MM.1S (cell line): ENCODE measurements at regions not wholly inside any gene's neighbourhood (a gene's known extent, or its start where the extent isn't known, plus 50 kb on each side); places are given as distances from the start of the nearest gene placed in this dataset.

Experiments
- DNase-seq: peaks from one replicate; pipeline ENCODE4 v3.0.0-alpha.2; 2015
- H2AFZ ChIP-seq: fragments of 300-600 bp; sonication (generic); 2 replicates; pipeline ENCODE4 v1.6.0; 2016; ENCODE audit warnings: antibody characterized with exemption, low read length
- H3F3A ChIP-seq: fragments of 300-600 bp; sonication (generic); 2 replicates; pipeline ENCODE4 v1.6.1; 2016; ENCODE audit warnings: mild to moderate bottlenecking, antibody characterized with exemption, low read length, moderate library complexity, mixed read lengths; ENCODE audit not compliant: insufficient read depth
- H3K27ac ChIP-seq: fragments of 300-600 bp; sonication (generic); 2 replicates; pipeline ENCODE4 v1.5.1; 2016; ENCODE audit warnings: mild to moderate bottlenecking, low read length
- H3K27me3 ChIP-seq: fragments of 300-600 bp; sonication (generic); replicated peaks from 2 replicates; pipeline ENCODE4 v1.6.0; 2016; ENCODE audit warnings: low read length; ENCODE audit not compliant: insufficient read depth
- H3K36me3 ChIP-seq: fragments of 300-600 bp; sonication (generic); replicated peaks from 2 replicates; pipeline ENCODE4 v1.6.1; 2016; ENCODE audit warnings: mild to moderate bottlenecking, low read length, mixed read lengths; ENCODE audit not compliant: insufficient read depth
- H3K4me1 ChIP-seq: fragments of 300-600 bp; sonication (generic); 2 replicates; pipeline ENCODE4 v1.6.1; 2016; ENCODE audit warnings: low read length, mixed read lengths
- H3K4me2 ChIP-seq: fragments of 300-600 bp; sonication (generic); 2 replicates; pipeline ENCODE4 v1.6.0; 2016; ENCODE audit warnings: low read depth, low read length
- H3K4me3 ChIP-seq: fragments of 300-600 bp; sonication (generic); 2 replicates; pipeline ENCODE4 v1.5.1; 2016; ENCODE audit warnings: low read length, mixed read lengths
- H3K79me2 ChIP-seq: fragments of 300-600 bp; sonication (generic); 2 replicates; pipeline ENCODE4 v1.6.1; 2016; ENCODE audit warnings: mixed run types, low read length, mixed read lengths
- H3K9ac ChIP-seq: fragments of 300-600 bp; sonication (generic); 2 replicates; pipeline ENCODE4 v1.6.1; 2016; ENCODE audit warnings: low read length, mixed read lengths
- H3K9me2 ChIP-seq: fragments of 300-600 bp; sonication (generic); replicated peaks from 2 replicates; pipeline ENCODE4 v1.6.1; 2016; ENCODE audit warnings: mild to moderate bottlenecking, low read length, mixed read lengths; ENCODE audit not compliant: insufficient read depth
- H3K9me3 ChIP-seq: fragments of 300-600 bp; sonication (generic); replicated peaks from 2 replicates; pipeline ENCODE4 v1.6.1; 2016; ENCODE audit warnings: mild to moderate bottlenecking, low read length, mixed read lengths; ENCODE audit not compliant: insufficient read depth
- H4K20me1 ChIP-seq: fragments of 300-600 bp; sonication (generic); 2 replicates; pipeline ENCODE4 v1.6.1; 2016; ENCODE audit warnings: mild to moderate bottlenecking, low read length, moderate library complexity, mixed read lengths; ENCODE audit not compliant: insufficient read depth
- EZH2 ChIP-seq: fragments of 300-600 bp; sonication (generic); optimal IDR thresholded peaks from 2 replicates; pipeline ENCODE3; 2017; ENCODE audit warnings: low read depth, mild to moderate bottlenecking, antibody characterized with exemption, low read length, mixed read lengths
- EZH2phosphoT487 ChIP-seq: fragments of 300-600 bp; sonication (generic); IDR thresholded peaks from 2 replicates; pipeline ENCODE4 v1.6.1; 2018; ENCODE audit warnings: antibody characterized with exemption, low read length
- TF ChIP-seq, protein P1 (sequence below): fragments of 300-600 bp; sonication (generic); IDR thresholded peaks from 2 replicates; pipeline ENCODE4 v1.5.1; 2016; ENCODE audit warnings: antibody characterized with exemption, low read length, mixed read lengths

DNA sequence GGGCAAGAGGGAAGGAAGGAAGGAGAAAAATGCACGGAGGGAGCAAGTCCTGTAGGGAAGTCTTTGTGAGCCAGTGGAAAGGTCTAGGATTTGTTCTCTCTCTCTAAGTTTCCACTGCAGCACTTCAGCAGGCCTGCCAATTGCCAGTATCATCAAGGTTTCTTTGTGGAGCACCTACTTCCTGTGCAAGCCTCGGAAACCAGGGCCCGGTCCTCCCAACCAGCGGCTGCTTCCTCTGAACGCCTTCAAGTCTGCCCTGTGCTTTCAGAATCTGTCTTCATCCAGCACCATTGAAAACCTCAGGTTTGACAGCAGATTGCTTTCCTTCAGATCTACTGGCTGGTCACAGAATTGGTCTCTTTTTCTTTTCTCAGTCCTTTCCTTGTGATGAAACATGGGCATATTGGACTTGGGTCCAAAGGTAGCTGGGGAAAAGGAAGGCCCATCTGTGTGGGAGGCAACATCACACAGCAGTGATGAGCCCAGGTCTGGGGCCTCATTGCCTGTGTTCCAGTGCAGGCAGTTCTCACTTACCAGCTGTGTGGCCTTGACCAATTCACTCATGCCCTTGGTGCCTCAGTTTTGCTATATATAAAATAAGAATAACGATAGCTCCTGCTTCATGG, 144.5 kb downstream of the SEC16B start:
- H3K9ac ChIP-seq = peak overlapping the region; percentile 57
- H3K4me2 ChIP-seq = peak overlapping the region; percentile 56
- no peaks in the 10 kb centered on the region for H3K36me3 ChIP-seq
- no peaks in the 10 kb centered on the region for H4K20me1 ChIP-seq
- H3K79me2 ChIP-seq = no peaks in the 10 kb centered on the region
- H3K4me3 ChIP-seq = peak overlapping the region; percentile 5; the same call in 1 of the 2 replicates
- peak overlapping the region; percentile 57 for H2AFZ ChIP-seq
- peaks cover 37% of the 10 kb centered on the region for H3K4me1 ChIP-seq
- H3K9me2 ChIP-seq = no peaks in the 10 kb centered on the region
- peaks cover 20% of the 10 kb centered on the region for H3F3A ChIP-seq
- no peaks in the 10 kb centered on the region for H3K27me3 ChIP-seq
- peak; percentile 74 for DNase-seq
- TF ChIP-seq EZH2 (no peak), EZH2phosphoT487 (no peak)
- TF ChIP-seq, protein P1, sequence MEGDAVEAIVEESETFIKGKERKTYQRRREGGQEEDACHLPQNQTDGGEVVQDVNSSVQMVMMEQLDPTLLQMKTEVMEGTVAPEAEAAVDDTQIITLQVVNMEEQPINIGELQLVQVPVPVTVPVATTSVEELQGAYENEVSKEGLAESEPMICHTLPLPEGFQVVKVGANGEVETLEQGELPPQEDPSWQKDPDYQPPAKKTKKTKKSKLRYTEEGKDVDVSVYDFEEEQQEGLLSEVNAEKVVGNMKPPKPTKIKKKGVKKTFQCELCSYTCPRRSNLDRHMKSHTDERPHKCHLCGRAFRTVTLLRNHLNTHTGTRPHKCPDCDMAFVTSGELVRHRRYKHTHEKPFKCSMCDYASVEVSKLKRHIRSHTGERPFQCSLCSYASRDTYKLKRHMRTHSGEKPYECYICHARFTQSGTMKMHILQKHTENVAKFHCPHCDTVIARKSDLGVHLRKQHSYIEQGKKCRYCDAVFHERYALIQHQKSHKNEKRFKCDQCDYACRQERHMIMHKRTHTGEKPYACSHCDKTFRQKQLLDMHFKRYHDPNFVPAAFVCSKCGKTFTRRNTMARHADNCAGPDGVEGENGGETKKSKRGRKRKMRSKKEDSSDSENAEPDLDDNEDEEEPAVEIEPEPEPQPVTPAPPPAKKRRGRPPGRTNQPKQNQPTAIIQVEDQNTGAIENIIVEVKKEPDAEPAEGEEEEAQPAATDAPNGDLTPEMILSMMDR = no peak
- no peaks in the 10 kb centered on the region for H3K9me3 ChIP-seq
- H3K27ac ChIP-seq = peak overlapping the region; percentile 85

DNA sequence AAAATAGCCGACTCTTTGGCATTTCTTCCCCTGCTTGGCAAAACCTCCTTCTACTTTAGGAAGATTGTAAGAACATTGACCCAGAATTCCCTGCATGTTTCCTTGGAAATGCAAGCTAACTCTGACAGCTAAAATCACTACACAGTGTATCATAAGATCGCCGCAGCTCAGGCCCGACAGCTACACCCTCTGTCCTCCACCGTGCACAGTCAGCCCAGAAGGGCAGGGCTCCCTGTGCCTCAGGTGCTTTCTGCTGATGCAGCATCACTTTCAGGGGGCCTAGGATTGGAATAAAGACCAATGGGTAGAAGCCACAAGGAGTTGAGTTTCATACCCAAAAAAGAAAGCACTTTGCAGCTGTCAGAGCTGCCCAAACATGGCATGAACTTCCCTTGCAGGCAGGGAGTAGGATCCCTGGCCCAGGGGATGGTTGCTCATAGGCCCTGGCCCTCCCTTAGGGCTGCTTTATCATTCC, 145.3 kb downstream of the SEC16B start:
- Histone ChIP-seq H3K9me3 (no peaks in the 10 kb centered on the region), H3F3A (peaks cover 20% of the 10 kb centered on the region), H3K27me3 (no peaks in the 10 kb centered on the region), H2AFZ (peak overlapping the region; percentile 57), H3K79me2 (no peaks in the 10 kb centered on the region), H3K4me3 (peak overlapping the region; percentile 5; the same call in 1 of the 2 replicates), H3K4me2 (peak overlapping the region; percentile 56), H3K9ac (peak overlapping the region; percentile 57), H3K36me3 (no peaks in the 10 kb centered on the region), H3K9me2 (no peaks in the 10 kb centered on the region), H3K27ac (peak overlapping the region; percentile 85), H4K20me1 (no peaks in the 10 kb centered on the region), H3K4me1 (peaks cover 39% of the 10 kb centered on the region)
- peak; percentile 97 for DNase-seq
- no peak for TF ChIP-seq EZH2
- TF ChIP-seq, protein P1 = no peak; the same call in 1 of the 2 replicates
- TF ChIP-seq EZH2phosphoT487 = no peak

DNA sequence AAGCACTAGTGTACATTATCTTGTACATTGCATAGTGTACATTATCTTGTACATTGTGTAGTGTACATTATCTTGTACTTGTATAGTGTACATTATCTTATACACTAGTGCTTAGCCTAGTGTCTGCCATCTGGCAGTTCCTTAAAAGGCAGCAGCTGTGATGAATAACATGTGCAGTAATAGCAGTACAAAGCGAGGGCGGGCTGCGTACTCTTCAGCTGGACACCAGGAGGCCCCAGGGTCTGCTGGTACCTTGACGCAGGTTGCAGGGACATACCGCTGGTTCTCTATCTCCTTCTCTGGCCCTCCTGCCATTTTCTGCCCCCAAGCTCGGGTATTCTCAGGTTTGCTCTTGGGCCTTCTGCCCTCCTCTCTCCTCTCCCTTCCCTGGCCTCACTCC, 149.6 kb downstream of the SEC16B start:
- no peaks in the 10 kb centered on the region for H3K9me2 ChIP-seq
- no peaks in the 10 kb centered on the region for H3K36me3 ChIP-seq
- DNase-seq = no peak
- no peaks in the 10 kb centered on the region for H3K79me2 ChIP-seq
- no peak overlapping the region for H2AFZ ChIP-seq
- H3K4me2 ChIP-seq = no peak overlapping the region
- peaks cover 55% of the 10 kb centered on the region for H3K4me1 ChIP-seq
- H3K27ac ChIP-seq = no peak overlapping the region
- no peak overlapping the region for H3K9ac ChIP-seq
- peaks cover 27% of the 10 kb centered on the region for H3F3A ChIP-seq
- no peaks in the 10 kb centered on the region for H4K20me1 ChIP-seq
- H3K27me3 ChIP-seq = no peaks in the 10 kb centered on the region
- no peak for TF ChIP-seq EZH2
- TF ChIP-seq, protein P1 = no peak
- no peak for TF ChIP-seq EZH2phosphoT487
- H3K4me3 ChIP-seq = no peak overlapping the region
- no peaks in the 10 kb centered on the region for H3K9me3 ChIP-seq
